Spleen (tissue), 11 donors: ENCODE measurements at regions not wholly inside any gene's neighbourhood (a gene's known extent, or its start where the extent isn't known, plus 50 kb on each side); places are given as distances from the start of the nearest gene placed in this dataset.

Experiments used
- DNase-seq: peaks from one replicate; pipeline ENCODE4 v3.0.0-alpha.2; 2020
- H3K27ac ChIP-seq, 8 donors: fragments of 200-600 bp; sonication (generic) in 7 of 8; 1 replicate in 4 of 8; 2 replicates in 4 of 8; pipeline versions ENCODE4 v1.5.0 to v1.8.0; 2016 to 2021; ENCODE audit warnings: inconsistent platforms in 4 of 8, mild to moderate bottlenecking in 4 of 8, moderate library complexity in 1 of 8
- H3K27me3 ChIP-seq, 7 donors: fragments of 200-600 bp; sonication (generic) in 6 of 7; replicated peaks in 1 of 7; 1 replicate in 4 of 7; 2 replicates in 3 of 7; pipeline versions ENCODE4 v1.5.0 to v1.8.0; 2016 to 2021; ENCODE audit warnings: inconsistent platforms in 3 of 7, mild to moderate bottlenecking in 1 of 7
- H3K36me3 ChIP-seq, 6 donors: fragments of 200-600 bp; sonication (generic) in 5 of 6; 1 replicate in 4 of 6; 2 replicates in 2 of 6; pipeline versions ENCODE4 v1.5.0 to v1.8.0; 2016 to 2021; ENCODE audit warnings: inconsistent platforms in 2 of 6
- H3K4me1 ChIP-seq, 6 donors: fragments of 200-600 bp; sonication (generic) in 5 of 6; 1 replicate in 3 of 6; 2 replicates in 3 of 6; pipeline versions ENCODE4 v1.5.0 to v1.8.0; 2016 to 2021; ENCODE audit warnings: inconsistent platforms in 3 of 6
- H3K4me3 ChIP-seq, 8 donors: fragments of 200-600 bp; sonication (generic) in 7 of 8; 1 replicate in 4 of 8; 2 replicates in 4 of 8; pipeline versions ENCODE4 v1.5.0 to v1.8.0; 2016 to 2021; ENCODE audit warnings: inconsistent platforms in 4 of 8, mild to moderate bottlenecking in 4 of 8, moderate library complexity in 2 of 8
- H3K9me3 ChIP-seq, 8 donors: fragments of 200-600 bp; sonication (generic) in 7 of 8; 1 replicate in 4 of 8; 2 replicates in 4 of 8; pipeline versions ENCODE4 v1.5.0 to v1.8.0; 2016 to 2021; ENCODE audit warnings: inconsistent platforms in 4 of 8
- CTCF ChIP-seq, 11 experiments: fragments of 200-600 bp in 7 of 11; fragments of 450-650 bp in 4 of 11; sonication (generic) in 4 of 11; IDR thresholded peaks in 8 of 11; conservative IDR thresholded peaks in 3 of 11; 1 replicate in 7 of 11; 2 replicates in 4 of 11; pipeline versions ENCODE4 v1.4.0 to v1.8.0; 2016 to 2021; ENCODE audit warnings: antibody characterized with exemption in 11 of 11, inconsistent platforms in 4 of 11, mild to moderate bottlenecking in 1 of 11
- POLR2A ChIP-seq, 3 donors: fragments of 450-650 bp; IDR thresholded peaks; one replicate each; pipeline ENCODE4 v1.5.1; 2017; ENCODE audit warnings: antibody characterized with exemption in 3 of 3, mild to moderate bottlenecking in 1 of 3
- POLR2AphosphoS5 ChIP-seq, 3 donors: sonication (generic); formaldehyde crosslinking; IDR thresholded peaks; one replicate each; pipeline ENCODE4 v1.5.1; 2017; ENCODE audit warnings: antibody characterized with exemption in 3 of 3
- WGBS, 5 donors: extraction: QIAGEN DNeasy Blood & Tissue Kit in 3 of 5; methylation state at CpG; one replicate each; pipeline versions ENCODE4 v1.1.5 to v1.1.7; 2013 to 2018; 5-methylcytosine and 5-hydroxymethylcytosine counted together
- intact Hi-C: fragments of 100-400 bp; cut with DNase I; formaldehyde crosslinking; loops from one replicate; pipeline ENCODE4 v1.15.0; 2023; ENCODE audit warnings: low total_unique reads
- donor health status: healthy with polysubstance abuse.
- donor health status: DM: no; HTN: no; CAD: no; lungs with moderate emphysema.
- donor health status: DM: no; HTN: no; CAD: no.
- donor health status: Bipolar disorder and iron deficiency.
- donor health status: healthy.
- donor health status: DM: no; HTN: no; CAD: no.
- donor health status: DM: yes; HTN: yes; CAD: no.

GRCh38 chr1:70914224-70914623, 133.4 kb downstream of the PTGER3 start:
- DNase-seq: no peak
- 78 to 95% (median 94%) methylated on average over 1 of the region's 1 CpG for WGBS, 5 donors
- Histone ChIP-seq H3K4me3 (no peak overlapping the region), H3K27ac (no peak overlapping the region), H3K9me3 (no peaks in the 10 kb centered on the region), H3K4me1 (no peaks in the 10 kb centered on the region), H3K27me3 (no peaks in the 10 kb centered on the region), H3K36me3 (no peaks in the 10 kb centered on the region)
- TF ChIP-seq CTCF (IDR thresholded peaks at IDR 0.05 in 8 of 11, conservative IDR thresholded peaks at IDR 0.05 in 3 of 11) (no peak), POLR2A (IDR thresholded peaks at IDR 0.05) (no peak), POLR2AphosphoS5 (IDR thresholded peaks at IDR 0.05) (no peak)
- intact Hi-C loops: no loop called here

GRCh38 chr1:70915258-70916033, 132.2 kb downstream of the PTGER3 start:
- DNase-seq: no peak
- WGBS, 5 donors: 37 to 72% (median 62%) methylated on average over 2 of the region's 2 CpGs

GRCh38 chr1:70916034-70916427, 131.6 kb downstream of the PTGER3 start:
- no peak for DNase-seq
- no peak for TF ChIP-seq CTCF (IDR thresholded peaks at IDR 0.05 in 8 of 11, conservative IDR thresholded peaks at IDR 0.05 in 3 of 11)
- no peak for TF ChIP-seq POLR2AphosphoS5 (IDR thresholded peaks at IDR 0.05)
- no peak for TF ChIP-seq POLR2A (IDR thresholded peaks at IDR 0.05)
- intact Hi-C loops: no loop called here
- peaks cover 0 to 2% (median under 1%) of the 10 kb centered on the region in 8 donors for H3K9me3 ChIP-seq
- no peak overlapping the region for H3K4me3 ChIP-seq
- no peaks in the 10 kb centered on the region for H3K36me3 ChIP-seq
- H3K27ac ChIP-seq: no peak overlapping the region
- no peaks in the 10 kb centered on the region for H3K4me1 ChIP-seq
- H3K27me3 ChIP-seq: no peaks in the 10 kb centered on the region
- whole genome bisulfite sequencing, 5 donors: 27 to 49% (median 31%) methylated on average over 2 of the region's 2 CpGs

More at GRCh38 chr1:70915258-70916033, 132.2 kb downstream of the PTGER3 start:
- Histone ChIP-seq H3K4me3 (no peak overlapping the region), H3K9me3 (no peaks in the 10 kb centered on the region), H3K36me3 (no peaks in the 10 kb centered on the region), H3K27me3 (no peaks in the 10 kb centered on the region), H3K27ac (no peak overlapping the region), H3K4me1 (no peaks in the 10 kb centered on the region)
- no peak for TF ChIP-seq CTCF (IDR thresholded peaks at IDR 0.05 in 8 of 11, conservative IDR thresholded peaks at IDR 0.05 in 3 of 11)
- TF ChIP-seq POLR2A (IDR thresholded peaks at IDR 0.05): no peak
- TF ChIP-seq POLR2AphosphoS5 (IDR thresholded peaks at IDR 0.05): no peak
- intact Hi-C loops: no loop called here

- 89 to 100% (median 97%) methylated on average over 1 of the region's 1 CpG for WGBS, 5 donors
- DNase-seq: no peak
- Histone ChIP-seq H3K27me3 (no peaks in the 10 kb centered on the region), H3K4me3 (no peak overlapping the region), H3K9me3 (peaks cover 0 to 34% (median 32%) of the 10 kb centered on the region in 8 donors), H3K4me1 (no peaks in the 10 kb centered on the region), H3K27ac (no peak overlapping the region), H3K36me3 (no peaks in the 10 kb centered on the region)
- TF ChIP-seq CTCF (IDR thresholded peaks at IDR 0.05 in 8 of 11, conservative IDR thresholded peaks at IDR 0.05 in 3 of 11): no peak
- no peak for TF ChIP-seq POLR2AphosphoS5 (IDR thresholded peaks at IDR 0.05)
- no peak for TF ChIP-seq POLR2A (IDR thresholded peaks at IDR 0.05)
- intact Hi-C loops: no loop called here
Measured at GRCh38 chr1:70919706-70920323, 127.8 kb downstream of the PTGER3 start.
